GM21529 (cell line): ENCODE measurements at regions not wholly inside any gene's neighbourhood (a gene's known extent, or its start where the extent isn't known, plus 50 kb on each side); places are given as distances from the start of the nearest gene placed in this dataset.

Source experiments
- ATAC-seq: cut with Tn5 transposase; IDR thresholded peaks from one replicate; pipeline ENCODE4 v1.9.1; 2021; ENCODE audit not compliant: unreplicated experiment

DNA sequence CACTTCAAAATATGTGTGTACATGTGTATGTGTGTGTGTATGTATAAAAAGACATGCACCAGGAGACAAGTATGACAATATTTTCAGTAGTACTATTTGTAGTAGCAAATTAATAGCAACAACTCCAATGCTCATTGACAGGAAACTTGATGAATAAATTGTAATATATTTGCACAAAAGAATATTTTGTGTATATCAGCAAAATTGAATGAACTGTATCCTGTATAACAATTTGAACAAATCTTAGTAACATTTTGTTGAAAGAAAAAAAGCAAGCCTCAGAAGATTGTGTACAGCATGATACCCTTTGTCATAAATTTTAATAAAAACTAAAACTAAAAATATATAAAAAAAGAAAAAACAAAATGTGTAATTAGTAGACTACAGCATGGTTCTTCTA is 1367.3 kb upstream of the TMEFF2 start:
- no peak for ATAC-seq

GRCh38 chr2:193561054-193561453 is 1366.3 kb upstream of the TMEFF2 start:
- peak; percentile 51 for ATAC-seq

DNA sequence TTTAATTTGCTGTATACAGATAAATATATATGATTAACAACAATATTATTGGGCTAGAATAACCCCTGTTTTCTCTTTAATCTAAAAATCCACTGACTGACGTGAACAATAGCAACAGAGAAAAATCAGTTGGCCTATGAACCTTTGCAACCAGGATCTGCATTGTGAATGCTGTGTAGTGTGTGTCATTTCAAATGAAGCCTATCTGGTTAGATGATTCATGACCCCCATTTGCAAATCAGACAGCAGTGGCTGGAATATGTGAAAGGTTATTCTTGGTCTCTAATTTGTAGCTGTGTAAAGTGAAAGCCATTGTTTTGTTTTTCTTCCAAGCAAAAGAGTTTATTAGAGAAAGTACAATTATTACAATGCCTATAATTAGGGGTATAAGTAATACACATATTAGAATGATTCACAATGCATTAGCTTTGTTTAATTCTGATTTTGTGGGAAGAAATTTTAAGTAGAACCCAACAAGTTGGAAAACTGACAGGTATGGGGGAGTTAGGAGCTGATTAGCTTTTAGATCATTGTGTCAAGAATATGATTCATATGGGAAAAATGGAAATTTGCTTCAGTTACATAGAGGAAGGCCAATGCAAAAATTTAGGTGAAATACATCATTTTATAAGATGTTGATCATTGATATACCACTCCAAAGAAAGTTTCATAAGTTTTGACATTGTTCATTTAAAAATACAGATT is 1362.2 kb upstream of the TMEFF2 start:
- no peak for ATAC-seq

DNA sequence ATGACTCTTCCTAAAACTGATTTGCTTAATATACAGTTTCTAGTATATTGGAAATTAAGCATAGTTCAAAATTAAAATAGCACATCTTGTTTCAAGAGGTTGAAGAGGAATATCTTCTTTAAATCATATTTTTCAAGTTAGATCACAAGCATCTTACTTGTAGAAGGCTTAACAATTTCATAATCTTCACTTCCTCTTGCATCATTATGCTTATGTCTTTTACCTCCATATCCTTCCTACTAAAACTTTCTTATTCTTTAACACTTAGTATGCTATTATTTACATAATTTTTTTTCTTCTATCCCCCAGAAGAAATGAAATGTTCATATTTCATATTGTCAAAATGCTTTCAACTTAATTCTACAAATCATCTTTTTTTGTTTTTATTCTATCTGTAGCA is 1354.9 kb upstream of the TMEFF2 start:
- no peak for ATAC-seq

- ATAC-seq, result no peak
These were observed 1348.0 kb upstream of the TMEFF2 start for GRCh38 chr2:193542762-193543161.

DNA sequence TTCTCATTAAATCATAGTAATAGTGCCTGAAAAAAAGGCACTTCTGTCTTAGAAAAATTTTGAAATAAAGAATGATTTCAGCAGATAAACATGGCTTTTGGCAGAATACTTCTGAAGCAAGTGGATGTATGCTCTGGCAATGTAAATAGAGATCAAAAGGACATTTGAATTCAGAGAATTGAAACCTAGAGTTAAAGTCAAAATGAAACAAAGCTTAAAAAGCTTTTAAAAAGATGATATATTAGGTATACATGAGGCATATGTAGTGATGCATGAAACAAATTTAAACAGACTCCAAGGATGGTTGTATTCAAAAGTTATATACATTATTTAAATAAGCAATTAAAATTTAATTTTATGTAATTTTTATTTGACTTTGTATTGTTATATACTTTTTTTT is 1344.5 kb upstream of the TMEFF2 start:
- peak; percentile 82 for ATAC-seq

- no peak for ATAC-seq
These were observed 1343.3 kb upstream of the TMEFF2 start for GRCh38 chr2:193538061-193538460.

- no peak for ATAC-seq
These were observed 1342.8 kb upstream of the TMEFF2 start for GRCh38 chr2:193537531-193537930.

DNA sequence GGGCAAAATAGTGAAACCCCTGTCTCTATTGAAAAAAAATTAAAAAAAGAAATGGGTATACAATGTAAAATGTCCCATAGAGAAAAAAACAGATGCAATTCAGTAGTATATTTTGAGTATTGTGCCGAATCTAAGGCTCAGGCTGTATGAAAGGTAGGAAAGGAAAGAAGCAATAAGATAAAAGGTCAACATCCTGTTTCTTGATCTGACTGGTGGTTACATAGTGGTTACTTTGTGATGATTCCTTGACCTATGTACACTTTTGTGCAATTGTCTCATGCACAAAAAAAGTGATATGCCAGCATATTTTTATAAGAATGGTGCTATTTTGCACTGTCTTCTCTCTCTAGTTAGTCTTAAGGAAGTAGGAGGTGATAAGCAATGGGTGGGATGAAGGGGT is 1333.7 kb upstream of the TMEFF2 start:
- no peak for ATAC-seq

DNA sequence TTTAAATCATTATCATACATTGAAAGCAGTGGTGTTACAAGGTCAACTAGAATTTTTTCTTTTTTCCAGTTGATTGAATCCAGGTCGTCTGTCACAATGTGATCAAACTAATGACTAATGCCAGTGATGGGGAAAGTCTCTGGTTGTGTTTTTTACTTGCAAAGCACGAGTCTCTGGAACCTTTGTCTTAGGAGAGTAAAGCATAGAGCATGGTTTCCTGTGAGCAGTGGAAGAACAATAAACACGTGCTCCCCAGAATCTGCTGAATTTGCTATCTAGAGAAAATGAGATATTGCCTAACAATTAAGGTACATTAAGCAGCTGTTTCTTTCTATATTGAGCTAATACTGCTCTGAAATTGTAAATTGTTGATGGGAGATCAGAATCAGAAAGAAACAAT is 1332.4 kb upstream of the TMEFF2 start:
- no peak for ATAC-seq

- no peak for ATAC-seq
These were observed 1328.9 kb upstream of the TMEFF2 start for GRCh38 chr2:193523662-193524061.

DNA sequence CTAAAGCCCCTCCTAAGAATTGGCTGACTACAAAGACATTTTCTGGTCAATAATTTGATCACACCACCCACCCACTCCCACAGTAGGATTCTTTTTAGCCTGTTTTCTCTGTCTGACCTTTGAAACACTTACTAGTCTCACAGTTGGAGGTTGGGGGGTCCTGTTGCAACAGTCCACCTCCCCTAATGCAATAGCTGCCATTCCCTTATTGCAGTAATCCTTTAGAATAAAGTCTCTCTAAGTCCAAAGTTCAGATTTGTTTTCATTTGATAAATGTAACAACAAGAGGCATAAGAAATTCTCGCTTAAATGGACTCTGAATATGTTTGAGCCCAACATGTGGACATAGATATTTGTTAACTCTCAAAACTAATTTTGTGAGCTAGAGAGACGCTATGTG is 1326.8 kb upstream of the TMEFF2 start:
- ATAC-seq, result no peak

GRCh38 chr2:193520709-193521458 is 1326.2 kb upstream of the TMEFF2 start:
- ATAC-seq, result no peak

- ATAC-seq, result no peak
These were observed 1323.5 kb upstream of the TMEFF2 start for GRCh38 chr2:193518041-193518817.

GRCh38 chr2:193517615-193518014 is 1322.9 kb upstream of the TMEFF2 start:
- no peak for ATAC-seq

DNA sequence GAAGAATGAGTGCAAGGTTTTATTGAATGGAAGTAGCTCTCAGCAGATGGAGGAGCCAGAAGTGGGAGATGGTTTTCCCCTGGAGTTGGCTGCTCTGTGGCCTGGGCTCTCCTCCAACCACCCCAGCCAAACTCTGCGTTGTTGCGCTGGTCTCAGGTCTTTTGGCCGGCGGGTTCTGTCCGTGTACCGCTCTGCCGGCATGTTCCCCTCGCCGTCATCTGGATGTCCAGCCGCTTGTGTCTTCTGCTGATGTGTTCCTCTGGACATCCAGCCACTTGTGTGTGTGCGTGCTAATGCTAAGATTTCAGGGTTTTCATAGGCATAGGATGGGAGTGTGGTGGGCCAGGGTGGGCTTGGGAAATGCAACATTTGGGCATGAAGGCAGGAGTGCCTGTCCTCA is 1311.3 kb upstream of the TMEFF2 start:
- ATAC-seq, result no peak

GRCh38 chr2:193505620-193506019 is 1310.9 kb upstream of the TMEFF2 start:
- no peak for ATAC-seq

DNA sequence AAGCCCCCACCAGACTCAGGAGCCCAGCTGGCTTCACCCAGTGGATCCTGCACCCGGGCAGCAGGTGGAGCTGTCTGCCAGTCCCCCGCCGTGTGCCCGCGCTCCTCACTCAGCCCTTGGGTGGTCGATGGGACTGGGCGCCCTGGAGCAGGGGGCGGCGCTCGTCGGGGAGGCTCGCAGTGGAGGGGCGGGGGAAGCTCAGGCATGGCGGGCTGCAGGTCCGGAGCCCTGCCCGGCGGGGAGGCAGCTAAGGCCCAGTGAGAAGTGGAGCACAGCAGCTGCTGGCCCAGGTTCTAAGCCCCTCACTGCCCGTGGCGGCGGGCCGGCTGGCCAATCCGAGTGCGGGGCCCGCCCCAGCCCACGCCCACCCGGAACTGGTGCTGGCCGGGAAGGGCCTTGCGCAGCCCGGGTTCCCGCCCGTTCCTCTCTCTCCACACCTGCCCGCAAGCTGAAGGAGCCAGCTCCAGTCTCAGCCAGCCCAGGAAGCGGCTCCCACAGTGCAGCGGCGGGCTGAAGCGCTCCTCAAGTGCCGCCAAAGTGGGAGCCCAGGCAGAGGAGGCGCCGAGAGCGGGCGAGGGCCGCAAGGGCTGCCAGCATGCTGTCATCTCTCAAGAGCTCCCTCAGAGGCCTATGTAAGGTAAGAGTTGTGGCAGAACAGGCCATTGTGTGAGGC is 1307.8 kb upstream of the TMEFF2 start:
- no peak for ATAC-seq

- ATAC-seq, result no peak
These were observed 1302.1 kb upstream of the TMEFF2 start for GRCh38 chr2:193496786-193497185.

GRCh38 chr2:193482557-193482956 is 1287.8 kb upstream of the TMEFF2 start:
- ATAC-seq, result peak; percentile 93

DNA sequence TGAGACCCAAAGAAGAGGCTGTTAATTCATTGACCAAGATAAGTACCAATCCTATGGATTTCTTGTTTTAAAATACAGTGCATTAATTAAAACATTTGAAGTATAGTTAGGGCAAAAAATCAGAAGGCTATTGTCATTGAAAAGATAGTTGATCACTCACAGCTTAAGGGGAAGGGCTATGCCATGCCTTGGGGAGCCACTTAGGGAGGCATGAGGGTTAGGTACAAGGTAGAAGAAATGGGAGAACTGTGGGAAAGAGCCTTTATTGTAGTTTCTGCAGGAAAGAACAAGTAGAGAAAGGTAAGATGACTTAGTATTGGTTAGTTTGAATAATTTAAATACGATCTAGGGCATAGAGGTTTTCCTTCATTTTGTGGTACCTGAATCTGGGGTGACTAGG is 1285.5 kb upstream of the TMEFF2 start:
- ATAC-seq, result no peak
